GM18870 (cell line): ENCODE measurements at regions not wholly inside any gene's neighbourhood (a gene's known extent, or its start where the extent isn't known, plus 50 kb on each side); places are given as distances from the start of the nearest gene placed in this dataset.
"Not testable (repeated sequence)": the region's sequence is repeated elsewhere in the genome, so short reads cannot be mapped to it uniquely, and the experiment has no call there.

Experiments
- ATAC-seq: cut with Tn5 transposase; IDR thresholded peaks from one replicate; pipeline ENCODE4 v1.9.1; 2021; ENCODE audit warnings: moderate library complexity; ENCODE audit not compliant: unreplicated experiment

DNA sequence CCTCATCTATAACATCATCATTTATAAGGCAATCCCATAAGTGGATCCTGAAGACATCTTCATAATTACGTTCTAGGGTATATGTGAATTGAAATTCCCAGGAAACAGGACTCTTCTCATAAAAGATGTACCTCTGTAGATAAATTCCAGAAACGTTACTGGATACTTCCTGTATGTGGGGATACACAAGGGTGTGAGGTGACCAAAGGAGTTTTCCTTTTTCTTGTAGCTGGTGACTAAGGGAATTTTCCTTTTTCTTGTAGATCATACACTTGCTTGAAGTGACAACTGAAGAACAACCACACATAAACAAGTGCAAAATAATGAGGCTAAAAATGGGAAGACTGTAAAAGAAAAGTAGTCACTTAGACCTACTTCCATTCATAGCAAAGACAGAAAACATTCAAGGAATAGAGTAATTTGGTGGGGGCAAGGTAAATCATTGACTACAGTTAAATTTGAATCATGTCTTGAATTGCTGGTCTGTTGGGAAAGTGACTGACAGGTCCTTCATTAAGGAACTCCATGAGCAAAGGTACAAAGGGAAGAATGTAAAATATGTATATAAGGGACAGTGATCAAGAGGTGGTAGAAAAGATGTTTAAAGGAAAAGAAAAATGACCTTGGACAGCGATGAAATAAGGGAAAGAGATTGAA, 53.2 kb upstream of the UBE2E3 start:
- ATAC-seq = no peak

- no peak for ATAC-seq
Measured at GRCh38 chr2:180925700-180926099, 54.7 kb upstream of the UBE2E3 start.

- no peak for ATAC-seq
Measured at GRCh38 chr2:180924063-180924462, 56.3 kb upstream of the UBE2E3 start.

DNA sequence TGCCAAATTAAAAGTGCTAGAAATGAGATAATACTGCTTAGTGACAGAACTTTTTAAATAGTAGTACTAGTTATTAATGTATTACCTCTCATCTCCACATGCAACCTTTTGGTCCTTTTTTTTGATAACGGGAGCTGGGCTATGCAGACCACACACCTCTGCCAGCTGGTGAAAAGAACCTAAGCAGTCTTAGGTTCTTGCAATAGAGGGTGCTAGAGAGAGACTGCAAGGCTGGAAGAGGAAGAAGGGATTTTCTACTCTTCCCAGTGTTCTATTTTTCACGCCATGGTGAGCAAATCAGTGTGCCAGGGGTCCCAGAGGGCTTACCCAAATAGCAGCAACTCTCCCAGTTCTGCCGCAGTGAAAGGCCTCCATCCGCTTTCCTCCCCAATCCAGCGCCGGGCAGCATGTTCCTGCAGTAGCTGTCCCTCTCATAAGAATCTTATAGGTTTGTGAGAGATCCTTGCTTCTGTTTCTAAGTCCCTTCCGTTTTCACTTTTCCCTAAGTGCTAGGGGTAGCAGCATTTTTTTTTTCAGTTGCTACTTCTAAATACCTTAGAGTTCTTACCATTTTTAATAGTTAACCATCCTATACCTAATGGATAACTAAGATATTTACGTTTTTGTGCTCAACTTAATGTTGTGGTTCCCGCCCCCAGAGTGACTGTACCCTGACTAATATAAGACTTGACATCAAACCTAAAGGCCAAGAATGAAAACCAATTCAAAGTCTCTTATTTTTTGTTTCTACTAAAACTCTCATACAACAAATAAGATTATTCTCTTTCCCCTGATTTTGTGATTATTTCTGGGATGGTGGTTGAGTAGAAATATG, 69.4 kb upstream of the UBE2E3 start:
- no peak for ATAC-seq

DNA sequence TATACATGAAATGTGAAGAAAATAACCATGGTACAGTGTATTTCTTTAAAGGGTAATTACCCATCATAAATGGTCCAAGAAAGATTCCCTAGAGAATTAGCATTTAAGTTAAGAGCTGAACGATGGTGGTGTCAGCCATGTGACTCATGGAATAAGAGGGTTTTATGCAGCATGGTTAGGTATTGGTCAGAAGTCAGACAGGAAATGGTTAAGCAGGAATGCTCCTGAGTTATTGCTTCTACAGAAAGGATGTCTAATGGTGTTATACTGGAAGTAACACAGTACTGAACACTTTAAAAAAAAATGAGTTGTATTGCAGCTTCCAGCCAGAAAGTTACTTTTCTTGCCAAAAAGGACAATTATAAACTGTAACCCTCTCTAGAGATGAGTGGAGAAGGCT, 72.7 kb upstream of the UBE2E3 start:
- ATAC-seq = no peak

DNA sequence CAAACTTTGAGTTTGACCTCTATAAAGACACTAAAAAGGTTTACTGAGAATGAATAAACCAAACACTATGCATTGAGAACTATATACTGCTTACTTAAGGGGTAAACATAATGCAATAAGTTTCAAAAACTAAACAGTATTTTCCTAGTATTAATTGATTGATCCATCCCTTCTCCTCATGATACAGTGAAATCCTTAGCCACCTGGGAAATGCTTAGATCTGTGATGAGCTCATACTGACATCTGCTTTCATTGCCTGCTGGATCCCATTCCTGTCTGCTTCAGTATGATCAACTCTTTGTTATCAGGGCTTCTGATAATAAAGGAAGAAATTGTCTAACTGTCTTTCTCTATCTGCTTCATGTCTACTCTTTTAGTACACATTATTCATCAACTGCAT, 74.9 kb upstream of the UBE2E3 start:
- no peak for ATAC-seq

GRCh38 chr2:180905002-180905401, 75.4 kb upstream of the UBE2E3 start:
- ATAC-seq = no peak

DNA sequence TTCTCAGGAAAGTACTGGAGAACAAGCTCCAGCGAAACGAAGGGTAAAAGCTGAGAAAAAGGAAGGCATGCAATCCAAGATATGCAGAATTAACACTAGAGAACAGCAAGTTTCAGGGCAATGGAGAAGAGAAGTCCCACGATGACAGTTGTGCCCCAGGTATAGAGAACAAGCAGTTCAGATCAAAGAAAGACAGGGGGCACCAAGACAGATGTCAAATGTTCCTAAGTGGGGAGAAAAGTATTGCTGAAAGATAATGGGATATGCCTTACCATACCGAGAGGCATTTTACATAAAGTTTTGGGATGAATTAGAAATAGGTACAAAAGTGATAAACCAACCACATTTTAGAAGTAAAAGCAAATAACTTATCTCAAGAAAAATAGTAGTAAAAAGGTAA, 79.1 kb upstream of the UBE2E3 start:
- no peak for ATAC-seq

DNA sequence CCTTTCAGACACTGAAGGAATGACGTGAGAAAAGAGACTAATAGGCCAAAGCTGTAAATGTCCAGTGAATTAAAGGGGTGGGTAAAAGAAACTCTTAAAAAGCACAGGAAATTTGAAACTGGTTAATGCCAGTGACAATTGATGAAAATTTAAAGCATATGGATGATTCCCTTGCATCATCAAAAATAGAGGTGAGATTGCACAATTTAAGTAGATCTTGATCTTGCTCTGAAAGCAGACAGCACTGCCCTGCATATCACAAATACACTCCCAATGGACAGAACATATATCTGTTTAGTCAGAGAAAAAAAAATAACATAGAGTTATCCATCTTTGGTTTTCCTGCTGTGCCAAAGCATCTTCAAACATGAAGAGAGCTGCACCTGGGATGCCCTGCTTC, 86.7 kb upstream of the UBE2E3 start:
- ATAC-seq = no peak

DNA sequence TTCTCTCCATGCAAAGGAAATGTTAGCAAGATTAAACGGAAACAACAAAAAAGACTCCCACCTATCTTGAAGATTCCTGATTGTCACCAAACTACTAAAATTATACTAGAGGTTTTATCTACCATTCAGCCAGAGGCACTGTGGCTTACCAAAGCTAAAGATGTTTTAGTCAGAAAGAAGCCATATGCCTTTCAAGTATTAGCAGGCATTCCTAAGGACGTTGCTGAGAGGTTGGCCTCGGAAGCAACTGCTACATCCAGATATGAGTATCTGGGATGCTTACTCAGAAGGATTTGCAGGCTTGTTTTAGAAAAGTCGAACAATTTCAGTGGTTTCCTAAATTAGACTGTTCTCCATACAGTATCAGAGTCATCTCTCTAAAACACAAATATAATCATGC, 88.3 kb upstream of the UBE2E3 start:
- ATAC-seq = no peak

DNA sequence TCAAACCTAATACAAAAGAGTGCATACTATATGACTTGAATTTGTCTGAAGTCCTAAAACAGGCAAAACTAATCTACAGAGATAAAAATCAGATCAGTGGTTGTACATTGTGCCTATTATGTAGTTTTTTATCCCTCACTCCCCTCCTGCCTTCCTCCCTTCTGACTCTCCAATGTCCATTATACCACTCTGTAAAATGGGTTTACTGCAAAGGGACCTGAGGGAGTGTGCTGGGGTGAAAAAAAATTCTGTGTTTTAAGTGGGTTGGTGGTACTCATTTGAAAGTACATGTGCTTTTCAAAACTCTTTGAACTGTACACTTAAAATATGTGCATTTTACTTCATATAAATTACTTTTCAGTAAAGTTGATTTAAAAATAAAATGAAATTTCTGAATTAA, 89.0 kb upstream of the UBE2E3 start:
- no peak for ATAC-seq

- ATAC-seq = no peak
Measured at GRCh38 chr2:180890781-180891180, 89.6 kb upstream of the UBE2E3 start.

GRCh38 chr2:180882959-180883358, 97.4 kb upstream of the UBE2E3 start:
- ATAC-seq = no peak

DNA sequence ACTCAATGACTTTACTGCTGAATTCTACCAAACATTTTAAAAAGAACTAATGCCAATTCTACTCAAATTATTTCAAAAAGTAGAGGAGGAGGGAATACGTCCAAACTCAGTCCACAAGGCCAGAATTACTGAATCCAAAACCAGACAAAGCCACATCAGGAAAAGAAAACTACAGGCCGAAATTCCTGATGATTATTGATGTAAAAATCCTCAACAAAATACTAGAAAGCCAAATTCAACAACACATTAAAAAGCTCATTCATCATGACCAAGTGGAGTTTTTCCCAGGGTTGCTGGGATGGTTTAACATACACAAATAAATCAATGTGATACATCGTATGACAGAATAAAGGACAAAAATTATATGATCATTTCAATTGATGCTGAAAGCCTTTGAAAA, 103.9 kb upstream of the UBE2E3 start:
- no peak for ATAC-seq

DNA sequence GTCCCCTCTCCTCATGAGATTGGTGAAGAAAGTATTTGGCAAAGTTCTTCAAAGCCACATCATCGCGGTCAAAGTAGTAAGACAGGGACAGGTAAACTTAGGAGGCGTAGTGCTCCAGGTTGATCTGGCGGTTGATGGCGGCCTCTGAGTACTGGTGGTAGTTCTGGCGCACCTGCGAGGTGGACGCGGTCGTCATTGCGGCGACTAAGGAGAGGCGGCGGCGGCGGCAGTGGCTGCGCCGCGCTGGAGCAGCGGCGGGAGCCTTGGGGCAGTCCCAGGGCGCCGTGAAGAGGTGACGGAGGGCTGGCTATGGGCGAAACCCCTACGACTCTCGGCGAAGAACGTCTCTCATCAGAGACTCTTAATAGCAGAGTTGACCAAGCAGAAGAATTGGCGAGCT, 107.2 kb upstream of the UBE2E3 start:
- ATAC-seq = no peak

GRCh38 chr2:180872781-180873180, 107.6 kb upstream of the UBE2E3 start:
- not testable (repeated sequence) for ATAC-seq

- no peak for ATAC-seq
Measured at GRCh38 chr2:180872255-180872654, 108.2 kb upstream of the UBE2E3 start.

DNA sequence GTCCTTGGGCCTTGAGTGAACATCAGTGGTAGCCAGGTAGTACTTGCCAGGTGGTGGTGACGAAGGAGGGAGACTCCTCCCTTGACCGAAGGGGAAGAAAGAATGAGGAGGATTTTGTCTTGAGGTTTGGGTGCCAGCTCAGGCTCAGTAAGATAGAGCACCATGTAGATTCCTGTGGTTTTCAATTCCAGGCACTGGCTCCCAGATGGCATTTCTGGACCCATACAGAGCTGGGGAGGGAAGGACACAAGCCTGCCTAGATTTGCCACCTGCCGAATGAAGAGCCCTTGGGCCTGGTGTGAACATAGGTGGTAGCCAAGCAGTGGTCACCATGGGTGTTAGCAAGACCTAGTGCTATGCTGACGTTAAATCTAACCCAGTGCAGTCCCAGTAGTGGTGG, 108.8 kb upstream of the UBE2E3 start:
- no peak for ATAC-seq

DNA sequence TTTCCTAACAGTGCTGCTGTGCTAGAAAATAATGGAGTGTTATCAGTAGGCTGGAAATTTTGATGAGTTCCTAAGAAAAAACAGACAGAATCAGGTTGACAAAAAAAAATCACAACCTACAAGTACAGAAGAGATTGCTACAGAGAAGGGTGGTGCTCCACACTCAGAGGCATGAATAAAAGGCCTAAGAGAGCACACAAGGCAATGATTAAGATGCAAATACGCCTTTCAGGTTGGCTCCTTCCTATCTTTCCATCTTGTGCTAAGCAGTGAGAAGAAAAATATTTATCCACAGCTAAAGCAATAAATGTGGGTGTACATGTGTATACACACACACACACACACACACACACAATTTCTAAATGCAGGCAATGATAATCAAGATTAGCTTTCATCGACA, 130.6 kb upstream of the UBE2E3 start:
- ATAC-seq = no peak

DNA sequence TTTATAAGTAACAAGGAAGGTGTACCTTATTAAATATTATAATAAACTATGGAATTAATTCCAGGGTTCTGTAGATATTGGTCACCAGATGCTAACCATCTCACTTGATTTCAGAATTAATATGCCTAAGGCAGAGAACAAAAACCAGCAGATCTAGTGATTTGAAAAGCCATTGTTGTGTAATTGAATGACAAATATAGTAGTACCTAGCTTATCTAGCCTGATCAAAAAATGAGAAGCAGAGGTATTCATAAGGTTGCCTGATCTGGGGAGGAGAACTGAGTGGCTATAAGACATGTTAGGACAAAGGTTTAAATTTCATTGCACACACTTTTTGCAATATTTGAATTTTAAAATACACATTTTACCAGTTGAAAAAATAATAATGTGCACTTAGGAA, 132.0 kb upstream of the UBE2E3 start:
- no peak for ATAC-seq

DNA sequence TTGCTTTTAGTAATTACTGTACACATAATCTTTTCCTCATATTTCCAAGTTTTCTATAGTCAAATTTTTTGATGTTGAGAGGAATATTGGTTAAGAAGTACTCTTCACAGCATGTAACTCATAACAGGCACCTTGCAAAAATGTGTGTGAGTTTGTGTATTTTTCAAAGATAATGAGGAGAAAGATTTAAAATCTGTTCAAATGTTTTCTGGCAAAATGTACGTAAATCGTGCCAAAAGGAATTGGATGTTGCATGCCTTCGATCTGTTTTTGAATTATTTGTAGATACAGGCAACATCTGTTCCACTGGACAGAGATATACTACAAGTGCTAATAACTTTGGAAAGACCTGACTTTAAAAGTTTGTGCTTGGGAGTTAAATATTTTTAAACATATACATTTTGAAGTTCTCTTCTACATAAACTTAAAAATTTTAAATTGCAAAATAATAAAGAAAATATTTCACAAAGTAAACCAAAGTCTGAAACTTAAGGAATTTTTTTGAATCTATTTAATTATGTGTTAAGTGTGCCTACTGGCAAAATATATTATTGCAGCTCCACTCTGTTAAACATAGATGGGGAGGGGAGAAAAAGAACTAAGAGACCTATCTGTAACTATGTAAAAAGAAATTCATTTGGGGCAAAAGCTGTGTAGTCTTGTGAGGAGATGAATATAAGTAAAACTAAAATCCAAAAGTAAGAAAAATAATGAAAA, 133.5 kb upstream of the UBE2E3 start:
- ATAC-seq = no peak

- ATAC-seq = no peak
Measured at GRCh38 chr2:180842461-180842860, 137.9 kb upstream of the UBE2E3 start.
